ENCODE measurements at regions not wholly inside any gene's neighbourhood (a gene's known extent, or its start where the extent isn't known, plus 50 kb on each side); places are given as distances from the start of the nearest gene placed in this dataset.

DNA sequence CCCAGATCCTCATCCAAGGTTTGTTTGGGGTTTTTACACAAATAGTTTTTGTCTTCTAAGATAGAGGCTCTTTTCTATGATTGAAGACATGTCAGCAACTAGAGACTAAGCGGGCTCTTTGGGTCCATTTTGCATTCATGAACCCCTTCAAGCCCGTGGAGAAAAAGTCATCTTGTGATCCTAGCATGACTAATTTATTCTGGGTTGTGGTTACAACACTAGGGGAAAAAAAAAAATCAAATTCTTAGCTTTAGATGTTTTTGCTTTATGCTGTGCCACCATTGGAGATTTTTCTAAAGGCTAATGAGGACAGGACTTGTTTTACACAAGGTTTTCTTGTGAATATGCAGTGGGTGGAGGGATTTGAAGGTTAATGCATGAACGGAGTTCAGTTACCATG is 440.0 kb downstream of the PCDH7 start:
- Mint-ChIP-seq H3K4me1 (no peaks in the 10 kb centered on the region), H3K9me3 (no peaks in the 10 kb centered on the region), H3K27me3 (ENCODE audit: insufficient read depth, low read depth) (no peaks in the 10 kb centered on the region), H3K4me3 (no peak overlapping the region), H3K27ac (no peak overlapping the region), H3K36me3 (no peaks in the 10 kb centered on the region)
- H3K9me3 ChIP-seq (ENCODE audit: low read depth), result no peaks in the 10 kb centered on the region
- no peak overlapping the region for H3K4me3 ChIP-seq
- no peak overlapping the region for H2AFZ ChIP-seq (replicated peaks)
- DNase-seq (ENCODE audit: low spot score), result no peak
- no peaks in the 10 kb centered on the region for H3K36me3 ChIP-seq
- H3K27me3 ChIP-seq, result no peaks in the 10 kb centered on the region
- H3K4me2 ChIP-seq, result no peak overlapping the region
- no peaks in the 10 kb centered on the region for H3F3A ChIP-seq (ENCODE audit: low read depth)
- TF ChIP-seq, protein P1, sequence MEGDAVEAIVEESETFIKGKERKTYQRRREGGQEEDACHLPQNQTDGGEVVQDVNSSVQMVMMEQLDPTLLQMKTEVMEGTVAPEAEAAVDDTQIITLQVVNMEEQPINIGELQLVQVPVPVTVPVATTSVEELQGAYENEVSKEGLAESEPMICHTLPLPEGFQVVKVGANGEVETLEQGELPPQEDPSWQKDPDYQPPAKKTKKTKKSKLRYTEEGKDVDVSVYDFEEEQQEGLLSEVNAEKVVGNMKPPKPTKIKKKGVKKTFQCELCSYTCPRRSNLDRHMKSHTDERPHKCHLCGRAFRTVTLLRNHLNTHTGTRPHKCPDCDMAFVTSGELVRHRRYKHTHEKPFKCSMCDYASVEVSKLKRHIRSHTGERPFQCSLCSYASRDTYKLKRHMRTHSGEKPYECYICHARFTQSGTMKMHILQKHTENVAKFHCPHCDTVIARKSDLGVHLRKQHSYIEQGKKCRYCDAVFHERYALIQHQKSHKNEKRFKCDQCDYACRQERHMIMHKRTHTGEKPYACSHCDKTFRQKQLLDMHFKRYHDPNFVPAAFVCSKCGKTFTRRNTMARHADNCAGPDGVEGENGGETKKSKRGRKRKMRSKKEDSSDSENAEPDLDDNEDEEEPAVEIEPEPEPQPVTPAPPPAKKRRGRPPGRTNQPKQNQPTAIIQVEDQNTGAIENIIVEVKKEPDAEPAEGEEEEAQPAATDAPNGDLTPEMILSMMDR (IDR thresholded peaks at IDR 0.05), result no peak
- TF ChIP-seq EZH2 (IDR thresholded peaks at IDR 0.05), result no peak
- no peak for TF ChIP-seq EZH2phosphoT487 (IDR thresholded peaks at IDR 0.05)
- no peak overlapping the region for H3K9ac ChIP-seq
- H3K79me2 ChIP-seq (ENCODE audit: low read depth), result no peaks in the 10 kb centered on the region
- H3K4me1 ChIP-seq, result no peaks in the 10 kb centered on the region
- H3K27ac ChIP-seq, result no peak overlapping the region
- H4K20me1 ChIP-seq (ENCODE audit: low read depth), result no peaks in the 10 kb centered on the region

GRCh38 chr4:31169846-31170245 is 449.7 kb downstream of the PCDH7 start:
- H3K36me3 Mint-ChIP-seq, result no peaks in the 10 kb centered on the region
- no peak overlapping the region for H3K27ac Mint-ChIP-seq
- no peaks in the 10 kb centered on the region for H3K9me3 ChIP-seq (ENCODE audit: low read depth)
- TF ChIP-seq EZH2 (IDR thresholded peaks at IDR 0.05), result no peak
- TF ChIP-seq, protein P1 (IDR thresholded peaks at IDR 0.05), result no peak
- TF ChIP-seq EZH2phosphoT487 (IDR thresholded peaks at IDR 0.05), result no peak
- no peak overlapping the region for H3K4me3 Mint-ChIP-seq
- H2AFZ ChIP-seq (replicated peaks), result peak overlapping the region; percentile 85
- peaks cover 7% of the 10 kb centered on the region for H3K4me1 Mint-ChIP-seq
- no peak overlapping the region for H3K27ac ChIP-seq
- no peak overlapping the region for H3K4me3 ChIP-seq
- no peaks in the 10 kb centered on the region for H3K36me3 ChIP-seq
- DNase-seq (ENCODE audit: low spot score), result peak; percentile 8
- H3K27me3 Mint-ChIP-seq (ENCODE audit: insufficient read depth, low read depth), result no peaks in the 10 kb centered on the region
- H3K9ac ChIP-seq, result no peak overlapping the region
- no peaks in the 10 kb centered on the region for H3F3A ChIP-seq (ENCODE audit: low read depth)
- H3K79me2 ChIP-seq (ENCODE audit: low read depth), result no peaks in the 10 kb centered on the region
- peak overlapping the region; percentile 52 for H3K4me2 ChIP-seq
- peaks cover 2% of the 10 kb centered on the region for H3K9me3 Mint-ChIP-seq
- no peaks in the 10 kb centered on the region for H4K20me1 ChIP-seq (ENCODE audit: low read depth)
- no peaks in the 10 kb centered on the region for H3K27me3 ChIP-seq
- peaks cover 13% of the 10 kb centered on the region for H3K4me1 ChIP-seq

GRCh38 chr4:31171362-31171761 is 451.2 kb downstream of the PCDH7 start:
- Histone ChIP-seq H4K20me1 (ENCODE audit: low read depth) (no peaks in the 10 kb centered on the region), H3K4me2 (no peak overlapping the region), H3K36me3 (no peaks in the 10 kb centered on the region), H2AFZ (replicated peaks) (no peak overlapping the region), H3F3A (ENCODE audit: low read depth) (no peaks in the 10 kb centered on the region), H3K4me1 (peaks cover 13% of the 10 kb centered on the region), H3K79me2 (ENCODE audit: low read depth) (no peaks in the 10 kb centered on the region), H3K9ac (no peak overlapping the region), H3K9me3 (ENCODE audit: low read depth) (no peaks in the 10 kb centered on the region), H3K4me3 (no peak overlapping the region), H3K27me3 (no peaks in the 10 kb centered on the region), H3K27ac (no peak overlapping the region)
- no peak for DNase-seq (ENCODE audit: low spot score)
- peaks cover 2% of the 10 kb centered on the region for H3K9me3 Mint-ChIP-seq
- no peaks in the 10 kb centered on the region for H3K27me3 Mint-ChIP-seq (ENCODE audit: insufficient read depth, low read depth)
- TF ChIP-seq EZH2phosphoT487 (IDR thresholded peaks at IDR 0.05) (no peak), EZH2 (IDR thresholded peaks at IDR 0.05) (no peak)
- TF ChIP-seq, protein P1 (IDR thresholded peaks at IDR 0.05), result no peak
- no peak overlapping the region for H3K27ac Mint-ChIP-seq
- no peak overlapping the region for H3K4me3 Mint-ChIP-seq
- H3K36me3 Mint-ChIP-seq, result no peaks in the 10 kb centered on the region
- H3K4me1 Mint-ChIP-seq, result peaks cover 7% of the 10 kb centered on the region

All from neural progenitor cell (in vitro differentiated cells).